Retinal pigment epithelial cell (primary cell): ENCODE measurements at regions not wholly inside any gene's neighbourhood (a gene's known extent, or its start where the extent isn't known, plus 50 kb on each side); places are given as distances from the start of the nearest gene placed in this dataset.

Source experiments
- DNase-seq: peaks from one replicate; pipeline ENCODE4 v3.0.0-alpha.2; 2010; ENCODE audit warnings: low read depth
- H3K4me3 ChIP-seq: 2 replicates; pipeline ENCODE4 v1.5.1; 2011; ENCODE audit warnings: mild to moderate bottlenecking, low read length, control low read depth, moderate library complexity
- CTCF ChIP-seq: conservative IDR thresholded peaks from 2 replicates; pipeline ENCODE4 v1.5.1; 2011; ENCODE audit warnings: low read depth, low read length, control low read depth, inconsistent platforms

DNA sequence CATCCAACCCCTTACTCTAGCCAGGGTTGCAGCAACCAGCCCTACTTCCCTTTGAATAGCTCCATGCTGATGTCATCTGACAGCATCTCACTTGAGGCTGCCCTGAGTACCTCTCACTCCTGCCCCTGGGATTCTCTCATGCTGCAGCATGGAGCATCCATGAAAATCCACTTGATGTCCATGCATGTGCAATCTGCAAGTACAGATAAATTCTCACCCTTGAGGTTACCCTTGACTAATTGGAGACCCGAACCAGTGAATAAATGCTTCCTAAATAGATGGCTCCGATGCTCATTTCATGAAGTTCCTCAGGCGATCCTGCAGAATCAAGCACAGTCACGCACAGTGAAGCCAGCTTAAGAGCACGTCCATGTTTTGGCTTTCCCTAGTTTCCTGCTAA, 298.3 kb downstream of the RBM43 start:
- no peak overlapping the region for H3K4me3 ChIP-seq
- no peak for TF ChIP-seq CTCF
- no peak for DNase-seq

- no peak for TF ChIP-seq CTCF
- no peak for DNase-seq
- no peak overlapping the region for H3K4me3 ChIP-seq
Observed at GRCh38 chr2:150955231-150955630, 306.4 kb downstream of the RBM43 start.

DNA sequence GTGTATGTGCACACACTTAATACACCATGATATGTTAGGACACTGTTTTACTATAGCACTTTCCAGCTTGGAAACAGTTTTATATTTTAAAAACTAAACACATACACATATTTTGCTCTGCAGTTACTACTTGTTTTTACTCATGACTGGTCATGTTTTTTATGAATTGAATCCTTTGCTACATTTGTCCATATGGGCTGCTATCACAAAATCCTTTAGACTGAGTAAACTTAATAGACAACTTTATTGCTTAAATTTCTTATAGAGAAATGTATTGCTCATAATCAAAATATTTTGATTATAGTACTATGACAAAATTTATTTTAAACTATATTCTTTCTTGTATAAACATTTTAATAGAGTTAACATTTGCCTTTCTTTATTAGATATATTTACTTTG, 314.8 kb downstream of the RBM43 start:
- DNase-seq, result no peak
- TF ChIP-seq CTCF, result no peak

DNA sequence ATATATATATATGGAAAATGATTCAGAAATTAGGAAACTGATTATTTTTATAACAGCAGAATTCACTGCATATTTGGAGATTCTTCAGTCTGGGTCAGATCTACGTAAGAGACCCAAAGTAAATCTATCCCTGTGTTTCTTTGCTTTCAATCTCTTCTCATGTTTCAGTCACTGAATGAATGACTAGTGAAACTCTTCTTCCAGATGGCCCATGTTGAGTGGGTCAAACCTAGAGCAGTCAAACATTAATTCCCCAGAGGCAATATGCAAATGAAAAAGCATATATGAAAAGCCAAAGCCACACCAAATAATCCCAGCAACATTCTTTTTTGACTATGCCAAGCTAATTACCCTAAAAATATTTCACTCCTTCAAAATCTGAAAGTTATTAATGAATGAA, 317.3 kb downstream of the RBM43 start:
- no peak for TF ChIP-seq CTCF
- H3K4me3 ChIP-seq, result no peak overlapping the region
- DNase-seq, result no peak

More for the DNA sequence above, 314.8 kb downstream of the RBM43 start:
- no peak overlapping the region for H3K4me3 ChIP-seq

DNA sequence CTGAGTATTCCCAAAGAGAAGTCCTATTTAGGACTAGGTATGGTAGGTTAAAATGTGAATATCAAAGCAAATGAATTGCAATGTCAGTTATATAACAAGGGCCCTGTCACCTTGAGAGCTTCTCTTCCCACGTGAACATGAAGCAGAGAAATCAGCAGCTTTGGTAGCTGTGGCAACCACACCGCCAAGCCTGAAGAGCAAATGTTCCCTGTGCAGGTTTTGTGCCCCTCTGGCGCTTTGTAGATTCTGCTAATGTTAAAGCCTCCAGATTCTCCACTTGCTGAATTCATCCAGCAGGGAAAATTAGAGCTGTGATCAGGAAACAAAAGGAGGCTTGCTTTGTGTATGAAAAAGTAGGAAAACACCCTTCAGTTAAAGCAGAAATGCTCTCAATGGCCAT, 322.6 kb downstream of the RBM43 start:
- no peak overlapping the region for H3K4me3 ChIP-seq
- TF ChIP-seq CTCF, result no peak
- no peak for DNase-seq

GRCh38 chr2:150938527-150938926, 323.1 kb downstream of the RBM43 start:
- H3K4me3 ChIP-seq, result no peak overlapping the region
- TF ChIP-seq CTCF, result no peak
- DNase-seq, result no peak

DNA sequence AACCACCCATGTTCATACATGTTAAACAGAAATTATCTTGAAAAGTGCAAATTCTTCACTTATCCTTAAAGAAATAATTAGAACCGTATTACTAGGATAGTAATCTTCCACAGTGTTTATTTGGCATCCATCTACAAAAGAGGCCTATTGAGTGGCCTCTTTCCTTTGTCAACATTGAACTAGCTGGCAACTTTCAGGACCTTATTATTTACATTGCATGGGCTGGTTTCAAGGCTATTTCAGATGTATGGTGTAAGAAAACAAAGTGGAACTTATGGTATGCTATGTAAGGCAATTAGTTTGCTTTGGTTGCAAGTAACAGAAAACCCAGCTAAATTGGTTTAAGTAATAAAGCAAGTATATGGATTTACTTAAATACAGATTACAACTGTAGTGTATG, 324.6 kb downstream of the RBM43 start:
- no peak for DNase-seq
- no peak overlapping the region for H3K4me3 ChIP-seq
- no peak for TF ChIP-seq CTCF
